ENCODE measurements at regions not wholly inside any gene's neighbourhood (a gene's known extent, or its start where the extent isn't known, plus 50 kb on each side); places are given as distances from the start of the nearest gene placed in this dataset.

DNA sequence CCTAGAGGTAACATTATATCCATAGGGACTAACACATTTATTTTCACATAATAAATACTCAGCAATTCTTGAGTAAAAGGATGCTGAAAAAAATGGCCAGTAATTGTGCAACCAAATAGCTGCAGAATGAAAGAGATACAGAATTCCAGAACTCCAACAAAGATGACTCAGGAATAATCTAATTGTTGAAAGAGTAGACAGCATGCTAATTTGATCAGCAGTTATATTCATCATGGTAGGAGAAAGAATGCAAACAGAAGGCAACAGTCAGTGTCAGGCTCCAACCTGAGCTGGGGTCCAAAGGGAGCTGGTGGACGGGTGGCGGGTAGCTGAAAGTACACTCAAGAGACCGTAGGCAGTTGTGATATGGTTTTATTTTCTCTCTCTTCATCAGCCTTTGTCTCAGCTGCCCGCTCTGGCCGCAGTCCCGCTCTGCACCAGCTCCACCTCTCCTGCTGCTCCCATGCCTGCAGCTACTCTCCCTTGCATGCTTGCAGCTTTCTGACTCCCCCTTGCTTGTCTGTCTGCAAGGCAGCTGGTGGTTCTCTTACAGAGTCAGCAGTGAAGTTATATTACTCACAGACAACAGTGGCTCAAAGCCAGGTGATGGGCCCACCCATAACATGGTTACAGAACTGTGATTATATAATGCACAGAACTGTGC, 1150.1 kb downstream of the STIM2 start:
- H3K36me3 ChIP-seq (ENCODE audit: control insufficient read depth in 2 of 2, insufficient read depth in 2 of 2, low read length in 1 of 2) = no peaks in the 10 kb centered on the region
- no peak for FAIRE-seq
- SMC1A ChIA-PET (ENCODE audit: uncharacterized antibody, unreplicated experiment) = no interaction called here
- POLR2A ChIA-PET = no interaction called here
- TF ChIP-seq, protein P1, sequence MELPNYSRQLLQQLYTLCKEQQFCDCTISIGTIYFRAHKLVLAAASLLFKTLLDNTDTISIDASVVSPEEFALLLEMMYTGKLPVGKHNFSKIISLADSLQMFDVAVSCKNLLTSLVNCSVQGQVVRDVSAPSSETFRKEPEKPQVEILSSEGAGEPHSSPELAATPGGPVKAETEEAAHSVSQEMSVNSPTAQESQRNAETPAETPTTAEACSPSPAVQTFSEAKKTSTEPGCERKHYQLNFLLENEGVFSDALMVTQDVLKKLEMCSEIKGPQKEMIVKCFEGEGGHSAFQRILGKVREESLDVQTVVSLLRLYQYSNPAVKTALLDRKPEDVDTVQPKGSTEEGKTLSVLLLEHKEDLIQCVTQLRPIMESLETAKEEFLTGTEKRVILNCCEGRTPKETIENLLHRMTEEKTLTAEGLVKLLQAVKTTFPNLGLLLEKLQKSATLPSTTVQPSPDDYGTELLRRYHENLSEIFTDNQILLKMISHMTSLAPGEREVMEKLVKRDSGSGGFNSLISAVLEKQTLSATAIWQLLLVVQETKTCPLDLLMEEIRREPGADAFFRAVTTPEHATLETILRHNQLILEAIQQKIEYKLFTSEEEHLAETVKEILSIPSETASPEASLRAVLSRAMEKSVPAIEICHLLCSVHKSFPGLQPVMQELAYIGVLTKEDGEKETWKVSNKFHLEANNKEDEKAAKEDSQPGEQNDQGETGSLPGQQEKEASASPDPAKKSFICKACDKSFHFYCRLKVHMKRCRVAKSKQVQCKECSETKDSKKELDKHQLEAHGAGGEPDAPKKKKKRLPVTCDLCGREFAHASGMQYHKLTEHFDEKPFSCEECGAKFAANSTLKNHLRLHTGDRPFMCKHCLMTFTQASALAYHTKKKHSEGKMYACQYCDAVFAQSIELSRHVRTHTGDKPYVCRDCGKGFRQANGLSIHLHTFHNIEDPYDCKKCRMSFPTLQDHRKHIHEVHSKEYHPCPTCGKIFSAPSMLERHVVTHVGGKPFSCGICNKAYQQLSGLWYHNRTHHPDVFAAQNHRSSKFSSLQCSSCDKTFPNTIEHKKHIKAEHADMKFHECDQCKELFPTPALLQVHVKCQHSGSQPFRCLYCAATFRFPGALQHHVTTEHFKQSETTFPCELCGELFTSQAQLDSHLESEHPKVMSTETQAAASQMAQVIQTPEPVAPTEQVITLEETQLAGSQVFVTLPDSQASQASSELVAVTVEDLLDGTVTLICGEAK (IDR thresholded peaks at IDR 0.05; ENCODE audit: borderline replicate concordance) = no peak
- TF ChIP-seq KAT2A (conservative IDR thresholded peaks at IDR 0.05; ENCODE audit: control insufficient read depth, low read depth, low read length) = no peak
- TF ChIP-seq POU2F2 (IDR thresholded peaks at IDR 0.05; ENCODE audit: borderline replicate concordance, low read depth, low read length) = no peak
- TF ChIP-seq CBX3 (IDR thresholded peaks at IDR 0.05; ENCODE audit: borderline replicate concordance, low read depth) = no peak
- TF ChIP-seq TBL1XR1 (IDR thresholded peaks at IDR 0.05; ENCODE audit: low read depth, low read length) = no peak
- TF ChIP-seq, protein P2, sequence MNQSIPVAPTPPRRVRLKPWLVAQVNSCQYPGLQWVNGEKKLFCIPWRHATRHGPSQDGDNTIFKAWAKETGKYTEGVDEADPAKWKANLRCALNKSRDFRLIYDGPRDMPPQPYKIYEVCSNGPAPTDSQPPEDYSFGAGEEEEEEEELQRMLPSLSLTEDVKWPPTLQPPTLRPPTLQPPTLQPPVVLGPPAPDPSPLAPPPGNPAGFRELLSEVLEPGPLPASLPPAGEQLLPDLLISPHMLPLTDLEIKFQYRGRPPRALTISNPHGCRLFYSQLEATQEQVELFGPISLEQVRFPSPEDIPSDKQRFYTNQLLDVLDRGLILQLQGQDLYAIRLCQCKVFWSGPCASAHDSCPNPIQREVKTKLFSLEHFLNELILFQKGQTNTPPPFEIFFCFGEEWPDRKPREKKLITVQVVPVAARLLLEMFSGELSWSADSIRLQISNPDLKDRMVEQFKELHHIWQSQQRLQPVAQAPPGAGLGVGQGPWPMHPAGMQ (IDR thresholded peaks at IDR 0.05; ENCODE audit: borderline replicate concordance) = no peak
- TF ChIP-seq GABPA (IDR thresholded peaks at IDR 0.05; ENCODE audit: low read depth) = no peak
- TF ChIP-seq, protein P3, sequence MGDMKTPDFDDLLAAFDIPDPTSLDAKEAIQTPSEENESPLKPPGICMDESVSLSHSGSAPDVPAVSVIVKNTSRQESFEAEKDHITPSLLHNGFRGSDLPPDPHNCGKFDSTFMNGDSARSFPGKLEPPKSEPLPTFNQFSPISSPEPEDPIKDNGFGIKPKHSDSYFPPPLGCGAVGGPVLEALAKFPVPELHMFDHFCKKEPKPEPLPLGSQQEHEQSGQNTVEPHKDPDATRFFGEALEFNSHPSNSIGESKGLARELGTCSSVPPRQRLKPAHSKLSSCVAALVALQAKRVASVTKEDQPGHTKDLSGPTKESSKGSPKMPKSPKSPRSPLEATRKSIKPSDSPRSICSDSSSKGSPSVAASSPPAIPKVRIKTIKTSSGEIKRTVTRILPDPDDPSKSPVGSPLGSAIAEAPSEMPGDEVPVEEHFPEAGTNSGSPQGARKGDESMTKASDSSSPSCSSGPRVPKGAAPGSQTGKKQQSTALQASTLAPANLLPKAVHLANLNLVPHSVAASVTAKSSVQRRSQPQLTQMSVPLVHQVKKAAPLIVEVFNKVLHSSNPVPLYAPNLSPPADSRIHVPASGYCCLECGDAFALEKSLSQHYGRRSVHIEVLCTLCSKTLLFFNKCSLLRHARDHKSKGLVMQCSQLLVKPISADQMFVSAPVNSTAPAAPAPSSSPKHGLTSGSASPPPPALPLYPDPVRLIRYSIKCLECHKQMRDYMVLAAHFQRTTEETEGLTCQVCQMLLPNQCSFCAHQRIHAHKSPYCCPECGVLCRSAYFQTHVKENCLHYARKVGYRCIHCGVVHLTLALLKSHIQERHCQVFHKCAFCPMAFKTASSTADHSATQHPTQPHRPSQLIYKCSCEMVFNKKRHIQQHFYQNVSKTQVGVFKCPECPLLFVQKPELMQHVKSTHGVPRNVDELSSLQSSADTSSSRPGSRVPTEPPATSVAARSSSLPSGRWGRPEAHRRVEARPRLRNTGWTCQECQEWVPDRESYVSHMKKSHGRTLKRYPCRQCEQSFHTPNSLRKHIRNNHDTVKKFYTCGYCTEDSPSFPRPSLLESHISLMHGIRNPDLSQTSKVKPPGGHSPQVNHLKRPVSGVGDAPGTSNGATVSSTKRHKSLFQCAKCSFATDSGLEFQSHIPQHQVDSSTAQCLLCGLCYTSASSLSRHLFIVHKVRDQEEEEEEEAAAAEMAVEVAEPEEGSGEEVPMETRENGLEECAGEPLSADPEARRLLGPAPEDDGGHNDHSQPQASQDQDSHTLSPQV (IDR thresholded peaks at IDR 0.05) = no peak
- TF ChIP-seq, protein P4, sequence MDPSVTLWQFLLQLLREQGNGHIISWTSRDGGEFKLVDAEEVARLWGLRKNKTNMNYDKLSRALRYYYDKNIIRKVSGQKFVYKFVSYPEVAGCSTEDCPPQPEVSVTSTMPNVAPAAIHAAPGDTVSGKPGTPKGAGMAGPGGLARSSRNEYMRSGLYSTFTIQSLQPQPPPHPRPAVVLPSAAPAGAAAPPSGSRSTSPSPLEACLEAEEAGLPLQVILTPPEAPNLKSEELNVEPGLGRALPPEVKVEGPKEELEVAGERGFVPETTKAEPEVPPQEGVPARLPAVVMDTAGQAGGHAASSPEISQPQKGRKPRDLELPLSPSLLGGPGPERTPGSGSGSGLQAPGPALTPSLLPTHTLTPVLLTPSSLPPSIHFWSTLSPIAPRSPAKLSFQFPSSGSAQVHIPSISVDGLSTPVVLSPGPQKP (IDR thresholded peaks at IDR 0.05; ENCODE audit: low read depth, low read length) = no peak
- no peak for TF ChIP-seq CEBPB (IDR thresholded peaks at IDR 0.05; ENCODE audit: borderline replicate concordance in 1 of 2, low read depth in 2 of 2, low read length in 2 of 2)
- no peak for TF ChIP-seq NRF1 (conservative IDR thresholded peaks at IDR 0.05; ENCODE audit: low read depth, low read length)
- no TSS peak for BruUV-seq (replicated peaks)
- CTCF ChIA-PET = interaction anchor here (1.4 kb wide), 1 partner anchor 10 kb away, joined by 5 read pairs; no protein-coding TSS in a partner anchor
- no peak for ATAC-seq
- no peak overlapping the region for H3K9ac ChIP-seq (ENCODE audit: control insufficient read depth, insufficient read depth, low read length)
- 49% methylated on average over 6 of the region's 6 CpGs for WGBS (ENCODE audit: insufficient coverage, insufficient replicate concordance, low lambda C conversion rate, missing lambda C conversion rate)
- no peak overlapping the region for H2AFZ ChIP-seq (ENCODE audit: control insufficient read depth, low read depth, low read length)
- H3K27ac ChIP-seq (ENCODE audit: control insufficient read depth, insufficient read depth) = no peak overlapping the region
- no peaks in the 10 kb centered on the region for H3K4me1 ChIP-seq (ENCODE audit: control insufficient read depth, insufficient read depth, low read length)
- H3K27me3 ChIP-seq (replicated peaks in 1 of 2; ENCODE audit: control insufficient read depth in 2 of 2, insufficient read depth in 2 of 2, low read length in 1 of 2) = no peaks in the 10 kb centered on the region
- no peaks in the 10 kb centered on the region; the same call in 2 of the 3 replicates for H3K9me3 ChIP-seq (replicated peaks; ENCODE audit: control insufficient read depth, insufficient read depth, low read length)
- H3K4me3 ChIP-seq = no peak overlapping the region
- in situ Hi-C loops (cut with MboI) = no loop called here
- no peaks in the 10 kb centered on the region for H3K79me2 ChIP-seq (ENCODE audit: control insufficient read depth, insufficient read depth, low read length)
- RAD21 ChIA-PET (ENCODE audit: unreplicated experiment) = no interaction called here
- intact Hi-C loops (cut with micrococcal nuclease; ENCODE audit: unreplicated experiment) = no loop called here
- DNase-seq (ENCODE audit: low read depth, low spot score) = no peak
- no peak overlapping the region for H3K4me2 ChIP-seq (ENCODE audit: control insufficient read depth, insufficient read depth)
- no peaks in the 10 kb centered on the region for H4K20me1 ChIP-seq (ENCODE audit: control insufficient read depth, insufficient read depth)

Measured in GM12878 (cell line).